GM19452 (cell line): ENCODE measurements at regions not wholly inside any gene's neighbourhood (a gene's known extent, or its start where the extent isn't known, plus 50 kb on each side); places are given as distances from the start of the nearest gene placed in this dataset.

Source experiments
- ATAC-seq: cut with Tn5 transposase; IDR thresholded peaks from one replicate; pipeline ENCODE4 v1.9.1; 2021; ENCODE audit not compliant: unreplicated experiment

DNA sequence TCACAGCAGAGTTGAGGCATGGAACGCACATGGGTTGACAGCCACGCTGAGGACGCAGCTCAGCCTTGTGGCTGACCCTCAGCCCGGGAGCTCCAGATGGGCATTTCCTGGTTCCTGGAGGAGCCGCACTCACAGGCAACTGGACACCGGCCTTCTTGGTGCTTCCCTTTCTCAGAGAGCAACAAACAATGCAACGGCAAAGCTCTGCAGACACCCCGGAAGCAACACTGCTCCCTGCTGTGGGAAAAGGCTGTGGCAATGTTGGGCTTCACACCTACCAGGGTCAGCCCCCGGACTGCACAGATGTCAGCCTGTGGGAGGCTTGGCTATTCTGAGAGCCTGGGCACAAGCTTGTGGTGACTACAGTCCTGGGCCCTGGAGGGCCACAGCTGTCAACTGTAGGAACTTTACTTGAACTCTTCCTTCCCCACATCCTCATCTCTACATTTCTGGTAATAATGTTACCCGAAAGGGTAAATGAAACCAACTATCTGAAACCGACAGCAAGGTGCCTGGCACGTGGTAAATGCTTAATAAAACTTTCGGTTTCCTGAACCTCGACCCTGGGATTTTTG is 597.5 kb upstream of the MKI67 start:
- no peak for ATAC-seq

DNA sequence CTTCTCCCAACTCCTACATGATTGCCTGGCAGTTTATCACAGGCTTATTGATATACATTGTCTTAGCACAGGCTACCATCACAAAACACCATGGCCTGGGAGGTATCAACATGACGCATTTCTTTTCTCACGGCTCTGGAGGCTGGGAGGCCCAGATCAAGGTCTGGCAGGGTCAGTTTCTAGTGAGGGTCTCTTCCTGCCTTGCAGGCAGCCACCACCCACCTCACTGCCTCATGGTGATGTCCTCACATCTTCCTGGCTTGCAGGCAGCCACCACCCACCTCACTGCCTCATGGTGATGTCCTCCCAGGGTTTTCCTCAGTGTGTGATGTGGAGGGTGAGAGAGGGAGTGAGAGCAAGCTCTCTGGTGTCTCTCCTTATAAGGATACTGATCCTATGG is 599.3 kb upstream of the MKI67 start:
- ATAC-seq, result no peak

DNA sequence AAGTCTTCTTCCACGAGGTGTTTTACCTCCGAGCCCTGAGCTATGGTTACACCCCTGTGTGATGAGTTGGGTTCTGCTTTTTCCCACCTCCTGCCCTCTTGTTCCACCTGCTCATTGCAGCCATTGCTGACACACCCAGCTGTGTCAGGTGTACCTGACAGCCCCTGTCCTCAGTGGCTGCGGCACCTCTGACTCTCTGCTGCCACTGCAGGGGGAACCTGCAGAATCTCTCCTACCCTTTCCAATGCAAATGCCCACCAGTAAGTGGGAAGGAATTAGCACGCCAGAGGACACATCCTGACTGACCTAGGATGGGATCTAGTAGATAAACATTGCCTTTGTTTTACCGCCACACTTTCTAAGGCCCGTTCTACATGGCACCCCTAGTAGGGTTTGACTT is 600.9 kb upstream of the MKI67 start:
- ATAC-seq, result no peak

DNA sequence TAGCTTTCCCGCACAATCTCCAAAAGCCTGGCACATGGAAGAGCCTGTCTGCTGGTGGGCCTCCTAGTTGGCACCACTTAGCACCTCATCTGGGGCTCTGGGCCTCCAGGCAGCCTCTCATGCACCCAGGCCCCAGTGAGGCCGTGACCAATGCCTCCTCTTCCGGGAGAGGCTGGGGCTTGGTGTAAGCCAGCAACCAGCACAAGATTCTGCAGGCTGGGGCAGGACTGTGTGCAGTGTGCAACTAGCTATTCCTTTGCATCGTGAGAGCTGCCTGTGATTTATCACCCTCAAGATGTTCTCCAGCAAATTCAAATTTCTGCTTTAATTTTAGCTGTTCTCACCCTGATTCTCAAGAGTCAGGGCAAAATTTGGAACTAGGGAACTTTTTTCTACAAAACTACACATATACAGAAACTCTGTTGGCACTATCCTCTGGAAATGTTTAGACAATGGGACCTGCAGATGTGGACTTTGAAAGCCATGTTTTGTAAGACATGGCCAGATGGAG is 603.7 kb upstream of the MKI67 start:
- ATAC-seq, result no peak

DNA sequence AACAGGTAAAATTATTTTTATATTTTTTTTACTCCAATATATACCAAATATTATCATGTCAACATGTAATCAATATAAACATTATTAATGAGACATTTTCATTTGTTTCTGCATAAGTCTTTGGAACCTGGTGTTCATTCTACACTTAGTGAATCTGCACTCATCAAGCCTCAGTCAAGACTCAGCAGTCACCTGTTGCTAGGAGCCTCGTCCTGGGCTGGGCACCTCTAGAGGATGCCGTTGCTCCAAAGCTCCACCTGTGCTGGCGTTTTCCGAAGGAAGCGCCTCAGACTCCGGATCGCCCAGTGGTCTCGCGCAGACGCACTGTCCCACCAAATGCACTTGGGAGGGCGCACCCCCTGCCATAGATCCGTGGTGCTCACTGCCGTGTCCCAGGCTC is 604.7 kb upstream of the MKI67 start:
- ATAC-seq, result no peak

DNA sequence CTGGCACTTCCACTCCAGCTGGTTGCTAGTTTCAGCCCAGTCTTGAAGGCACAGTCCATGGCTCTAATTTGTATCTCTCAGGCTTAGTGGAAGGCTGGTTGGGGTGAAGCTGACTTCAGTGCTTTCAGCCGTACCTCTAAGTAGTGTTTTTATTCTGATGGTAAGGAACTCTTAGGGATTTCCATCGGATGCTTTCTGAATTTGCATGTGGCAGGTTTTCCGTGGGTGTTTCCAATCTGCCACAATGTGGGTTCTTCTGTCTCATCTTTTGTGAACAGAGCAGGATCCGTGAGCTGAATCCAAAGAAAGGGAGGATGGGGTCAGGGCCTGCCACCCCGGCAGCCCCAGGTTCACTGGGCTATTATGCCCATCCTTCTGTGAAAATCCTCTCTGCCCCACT is 607.9 kb upstream of the MKI67 start:
- ATAC-seq, result no peak

DNA sequence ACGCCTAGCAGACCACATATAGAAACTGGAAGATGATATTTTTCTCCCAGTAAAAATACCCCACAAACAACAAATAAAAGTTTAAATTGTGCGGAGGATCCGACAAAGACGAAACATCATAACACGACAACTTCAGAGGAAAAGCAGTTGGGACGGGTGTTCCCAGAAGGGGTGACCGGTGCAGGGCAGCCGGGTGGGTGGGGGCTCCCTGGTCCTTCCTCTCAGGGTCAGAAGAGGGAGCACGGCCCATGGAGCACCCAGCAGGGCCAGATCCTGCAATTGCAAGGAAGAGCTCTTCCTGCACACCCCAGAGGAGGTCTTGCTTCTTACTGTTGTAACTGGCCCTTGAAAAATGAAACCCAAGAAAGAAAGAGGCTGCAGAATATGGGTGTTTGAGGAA is 608.5 kb upstream of the MKI67 start:
- ATAC-seq, result no peak

DNA sequence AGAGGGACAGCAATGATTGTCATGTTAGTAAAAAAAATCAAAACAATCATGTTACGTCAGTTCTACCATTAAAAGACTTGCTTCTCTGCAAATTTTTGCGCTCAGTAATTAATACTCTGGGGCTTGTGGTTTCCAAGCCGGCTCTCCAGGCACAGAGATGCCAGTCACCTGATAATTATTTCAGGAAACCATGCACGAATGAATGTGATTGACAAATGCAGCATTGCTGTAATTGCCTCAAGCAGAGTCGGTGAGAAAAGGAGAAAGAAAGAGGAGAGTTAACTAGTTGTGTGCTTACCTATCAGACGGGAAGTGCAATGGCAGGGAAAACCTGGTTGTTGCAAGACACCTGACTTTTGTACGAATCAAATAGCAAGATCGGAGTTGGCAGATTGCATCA is 609.8 kb upstream of the MKI67 start:
- no peak for ATAC-seq

DNA sequence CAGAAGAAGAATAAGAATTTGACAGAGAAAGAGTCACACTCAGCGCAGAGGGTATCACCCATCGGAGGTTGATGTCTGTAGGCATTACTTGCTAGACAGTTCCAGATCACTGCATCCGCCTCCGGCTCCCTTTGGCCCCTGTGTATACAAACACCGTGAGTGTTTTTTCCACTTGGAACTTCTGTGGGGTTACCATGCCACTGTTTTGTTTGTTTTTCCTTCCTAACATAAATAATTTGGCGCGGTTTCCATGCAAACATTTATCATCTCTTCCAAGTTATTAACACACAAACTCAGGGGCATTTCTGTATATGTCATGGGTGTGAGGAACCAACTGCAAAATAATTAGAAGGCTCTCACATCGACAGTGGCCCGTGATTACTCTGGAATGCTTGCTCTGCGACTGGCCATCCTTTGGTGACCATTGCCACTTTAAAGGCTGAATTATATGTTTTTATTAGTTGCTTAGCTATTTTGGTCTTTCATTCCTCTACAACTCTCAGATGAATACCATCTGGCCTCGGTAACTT is 612.2 kb upstream of the MKI67 start:
- ATAC-seq, result no peak

DNA sequence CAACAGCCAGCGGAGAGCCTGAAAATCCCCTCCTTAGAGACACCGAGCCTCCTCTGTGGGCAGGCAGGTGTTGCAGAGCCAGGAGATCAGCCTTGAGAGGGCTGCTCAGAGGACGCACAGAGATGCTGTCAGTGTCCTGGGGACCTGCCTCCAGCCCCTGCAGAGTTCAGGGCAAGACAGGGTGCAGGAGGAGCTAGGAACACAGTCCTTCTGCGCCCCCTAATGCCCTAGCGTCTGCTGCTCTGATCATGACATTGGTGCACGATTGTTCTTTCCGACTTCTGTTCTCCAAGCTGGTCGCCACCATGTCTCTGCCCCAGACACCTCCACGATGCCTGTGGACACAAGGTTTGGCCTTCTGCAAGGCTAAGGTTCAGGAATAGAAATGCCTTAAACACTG is 613.7 kb upstream of the MKI67 start:
- ATAC-seq, result no peak

DNA sequence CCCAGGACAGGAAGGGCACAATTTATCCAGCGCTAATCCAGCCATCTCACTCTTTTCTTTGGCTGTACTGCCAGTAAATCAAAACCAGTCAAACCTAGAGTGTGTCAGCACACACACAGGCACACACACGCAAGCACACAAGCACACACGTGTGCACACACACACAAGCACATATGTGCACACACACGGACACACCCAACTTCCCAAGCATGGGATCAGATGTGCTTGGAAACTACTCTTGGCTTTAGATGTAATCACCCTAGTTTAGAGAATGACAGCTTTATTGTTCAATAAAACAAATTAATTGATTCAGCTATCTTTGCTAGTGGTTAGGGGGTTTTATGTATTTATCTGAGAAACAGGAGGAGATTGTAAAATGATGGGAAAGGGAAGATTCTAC is 615.0 kb upstream of the MKI67 start:
- ATAC-seq, result no peak

DNA sequence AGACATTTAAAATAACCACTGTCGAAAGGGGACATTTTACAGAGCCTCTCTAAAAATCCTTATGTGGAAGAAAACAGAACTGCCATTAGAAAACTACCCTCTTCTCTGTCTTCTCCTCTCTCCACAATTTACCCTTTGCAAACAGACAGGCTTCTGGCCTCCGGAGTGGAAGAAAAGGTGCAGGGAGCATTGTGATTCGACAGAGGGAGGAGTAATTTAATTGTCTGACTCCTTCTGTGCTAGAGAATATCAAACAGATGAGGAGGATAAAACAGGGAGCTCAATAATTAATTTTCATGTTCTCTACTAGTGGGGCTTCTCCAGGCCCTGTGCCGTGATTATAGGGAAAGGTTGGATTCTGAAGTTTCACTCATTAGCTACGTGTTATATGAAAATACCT is 615.5 kb upstream of the MKI67 start:
- ATAC-seq, result no peak

DNA sequence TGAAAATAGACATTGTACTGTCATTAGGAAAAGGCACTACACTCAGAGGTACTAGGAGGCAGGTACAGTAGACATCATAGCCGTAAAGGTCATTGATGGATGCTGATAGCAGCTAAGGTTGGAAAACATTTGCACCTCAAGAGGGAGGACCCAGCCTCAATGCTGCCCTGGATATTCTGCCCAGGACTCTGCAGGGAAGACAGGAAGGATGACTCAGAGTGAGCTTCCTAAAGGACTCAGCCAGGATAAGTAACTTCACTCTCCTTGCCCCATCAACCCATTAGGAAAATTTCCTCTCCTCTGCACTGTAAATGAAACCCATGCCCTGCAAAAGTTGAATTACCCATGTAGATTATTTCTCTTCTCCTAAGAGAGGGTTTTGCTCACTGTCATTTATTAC is 617.9 kb upstream of the MKI67 start:
- no peak for ATAC-seq

DNA sequence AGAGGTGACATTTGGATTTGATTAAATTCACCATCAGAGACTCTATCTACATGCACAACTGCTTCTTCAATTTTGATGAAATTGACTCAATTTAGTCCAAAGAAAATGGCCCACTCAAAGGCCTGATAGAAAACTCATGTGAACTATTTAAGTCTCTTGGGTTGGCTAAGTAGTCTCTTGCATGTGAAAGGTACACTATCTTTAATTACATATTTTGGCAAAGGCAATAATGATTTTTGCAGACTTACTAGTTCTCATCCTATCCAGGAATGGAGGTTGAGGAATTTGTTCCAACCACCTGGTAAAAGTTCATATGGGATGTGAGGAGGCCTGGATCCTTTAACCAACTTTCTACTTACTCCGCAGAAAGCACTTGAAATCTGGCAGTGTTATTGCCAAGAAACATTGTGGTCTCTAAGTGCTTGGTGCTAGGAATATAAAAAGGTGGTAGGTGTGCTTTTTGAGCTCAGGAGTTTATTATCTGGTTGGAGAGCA is 618.6 kb upstream of the MKI67 start:
- ATAC-seq, result no peak

DNA sequence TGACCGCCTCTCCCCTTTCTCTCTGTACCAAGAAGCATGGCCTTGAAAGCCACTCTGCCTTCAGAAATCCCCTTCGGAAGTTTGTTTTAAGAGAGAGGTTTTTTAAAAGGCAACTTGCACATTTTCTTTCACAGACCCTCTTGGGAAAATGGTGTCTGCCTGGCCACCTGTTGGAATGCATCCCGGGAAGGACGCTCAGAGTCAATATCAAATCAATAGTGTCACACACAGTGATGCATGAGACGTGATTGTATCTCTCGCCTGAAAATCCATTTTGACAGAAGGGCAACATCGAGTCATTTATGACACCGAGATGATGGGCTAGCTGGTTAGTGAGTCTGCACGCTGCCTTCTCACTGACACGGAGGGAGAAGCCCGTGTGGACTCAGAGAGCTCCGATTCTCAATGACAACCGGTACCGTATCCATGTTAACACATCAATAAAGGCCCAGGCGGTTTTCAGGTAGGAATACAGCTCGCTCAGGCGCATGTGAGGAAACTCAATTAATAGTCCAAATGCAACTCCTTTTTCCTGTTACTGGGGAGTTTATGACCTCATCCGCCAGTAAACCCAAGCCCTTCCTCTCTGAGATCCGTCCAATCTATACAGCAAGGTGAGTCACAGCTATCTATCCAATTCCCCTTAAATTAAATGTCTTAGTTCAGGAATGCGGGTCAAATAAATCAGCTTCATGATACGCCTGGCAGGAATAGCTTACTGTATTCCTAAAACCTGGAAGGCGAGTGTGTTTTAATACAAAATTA is 621.5 kb upstream of the MKI67 start:
- no peak for ATAC-seq

DNA sequence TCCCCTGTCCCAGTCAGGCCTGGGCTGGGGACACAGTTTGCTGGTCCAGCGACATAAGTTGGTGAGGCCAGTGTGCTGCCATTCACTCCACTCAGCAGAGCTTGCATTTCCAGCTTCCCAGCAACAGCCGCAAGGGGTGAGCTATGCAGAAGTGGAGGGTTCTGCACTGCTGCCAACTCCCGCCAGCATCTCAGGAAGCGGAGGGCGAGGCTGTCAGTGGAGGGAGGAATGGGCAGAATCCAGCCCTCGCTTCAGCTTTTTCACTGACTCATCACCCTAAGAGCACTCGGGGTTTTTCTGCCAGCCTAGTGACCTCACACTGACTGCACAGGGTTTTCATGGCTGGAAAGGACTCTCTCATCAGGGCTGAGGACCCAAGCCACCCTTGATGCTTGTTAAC is 625.1 kb upstream of the MKI67 start:
- ATAC-seq, result no peak

DNA sequence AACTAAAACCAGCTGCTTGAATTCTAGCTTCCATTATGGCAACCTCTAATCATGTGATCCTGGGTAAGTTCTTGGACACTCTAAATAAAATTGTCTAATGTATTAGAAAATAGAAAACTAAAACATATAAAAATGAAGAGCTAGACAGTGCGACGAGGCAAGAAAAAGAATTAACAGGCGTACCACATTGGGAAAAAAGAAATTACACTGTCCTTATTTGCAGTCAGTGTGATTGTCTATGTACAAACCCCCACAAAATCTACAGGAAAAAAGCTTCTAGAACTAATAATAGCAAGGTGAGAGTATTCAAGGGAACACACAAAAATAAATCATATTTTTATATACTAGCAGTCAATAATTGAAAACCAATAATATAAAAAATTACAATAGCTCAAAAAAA is 625.6 kb upstream of the MKI67 start:
- ATAC-seq, result no peak

DNA sequence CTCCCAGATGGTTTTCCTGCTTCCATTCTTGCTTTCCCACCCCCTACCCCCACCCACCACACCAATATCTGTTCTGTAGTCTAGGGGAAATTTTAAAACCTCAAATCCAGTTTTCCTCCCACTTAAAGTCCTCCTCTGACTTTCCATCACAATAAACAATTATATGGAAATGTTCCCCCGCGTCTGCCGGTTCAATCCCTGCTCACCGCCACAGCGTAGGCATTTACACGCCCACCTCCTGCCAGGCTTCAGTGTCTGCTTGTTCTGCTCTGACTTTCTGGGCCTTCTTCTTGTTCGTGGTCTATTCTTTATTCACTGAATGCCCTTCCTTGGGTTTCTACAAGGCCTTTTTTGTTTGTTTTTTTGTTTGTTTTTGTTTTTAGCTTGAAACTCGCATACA is 633.0 kb upstream of the MKI67 start:
- ATAC-seq, result no peak

DNA sequence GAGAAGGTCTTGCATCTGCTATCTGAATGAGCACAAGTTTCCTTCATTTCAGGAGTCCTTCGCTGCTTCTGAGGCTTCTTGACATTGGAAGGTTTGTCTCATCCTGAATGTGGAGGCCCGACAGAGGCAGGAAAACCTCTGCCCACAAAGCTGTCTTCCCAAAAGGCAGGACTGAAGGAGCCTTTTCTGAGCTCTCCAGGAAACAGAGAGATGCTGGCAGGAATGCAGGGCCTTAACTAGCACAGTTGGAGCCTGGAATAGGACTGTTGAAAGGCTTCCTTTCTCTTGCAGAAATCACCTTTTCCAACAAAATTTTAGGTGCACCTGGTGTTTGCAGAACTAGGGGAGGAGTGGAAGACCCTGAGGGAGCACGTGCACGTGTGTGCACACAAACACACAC is 637.4 kb upstream of the MKI67 start:
- no peak for ATAC-seq

DNA sequence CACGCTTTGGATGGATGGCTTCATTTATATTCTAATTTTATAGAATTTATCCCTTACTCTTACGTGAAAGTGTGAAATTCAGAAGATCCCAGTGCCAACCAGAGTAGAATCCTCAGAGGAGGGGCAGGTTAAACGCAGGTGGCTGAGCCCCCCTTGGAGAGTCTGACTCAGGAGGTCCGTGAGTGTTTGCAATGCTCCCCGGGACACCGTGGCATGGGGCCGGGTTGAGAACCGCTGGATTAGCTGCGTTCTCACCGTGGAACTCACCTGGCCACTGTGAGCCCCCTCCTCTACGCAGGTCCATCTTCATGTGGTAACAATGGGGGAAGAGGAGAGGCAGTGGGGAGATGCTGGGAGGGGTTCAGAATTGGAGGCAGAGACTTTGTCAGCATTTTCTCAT is 638.0 kb upstream of the MKI67 start:
- no peak for ATAC-seq

DNA sequence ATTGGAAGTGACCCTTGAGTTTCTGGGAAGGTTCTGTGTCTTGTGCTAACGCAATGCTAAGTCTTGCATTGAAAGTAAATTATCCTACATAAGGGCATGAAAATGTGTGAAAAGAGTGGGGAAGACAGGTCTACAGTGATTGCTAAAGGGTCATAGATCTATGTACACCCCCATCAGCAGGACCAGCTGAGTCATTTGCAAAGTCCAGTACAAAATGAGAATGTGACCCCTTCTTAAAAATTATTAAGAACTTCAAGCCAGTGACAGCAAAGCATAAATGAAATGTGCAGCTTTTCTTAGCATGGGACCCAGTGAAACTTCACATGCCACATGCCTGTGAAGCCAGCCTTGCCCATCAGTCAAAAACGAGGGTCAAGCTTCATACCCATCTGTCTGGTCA is 640.7 kb upstream of the MKI67 start:
- ATAC-seq, result no peak

DNA sequence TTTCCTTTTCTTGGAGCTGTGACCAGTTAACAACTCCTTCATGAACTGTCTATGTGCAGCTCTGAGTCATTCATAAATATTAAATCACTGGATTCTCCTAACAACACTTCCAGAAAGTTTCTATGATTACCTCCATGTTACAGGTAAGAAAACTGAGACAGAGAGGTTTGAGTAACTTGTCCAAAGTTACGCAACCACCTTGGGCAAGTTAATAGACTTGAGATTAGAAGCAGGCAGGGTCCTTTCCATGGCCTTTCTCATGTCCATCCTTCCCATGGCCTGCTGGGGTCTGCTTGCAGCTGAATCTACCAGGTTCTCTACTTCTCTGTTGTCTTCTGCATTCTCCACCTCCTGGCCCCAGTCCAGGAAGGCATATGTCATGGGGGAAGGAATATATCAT is 648.8 kb upstream of the MKI67 start:
- ATAC-seq, result no peak

DNA sequence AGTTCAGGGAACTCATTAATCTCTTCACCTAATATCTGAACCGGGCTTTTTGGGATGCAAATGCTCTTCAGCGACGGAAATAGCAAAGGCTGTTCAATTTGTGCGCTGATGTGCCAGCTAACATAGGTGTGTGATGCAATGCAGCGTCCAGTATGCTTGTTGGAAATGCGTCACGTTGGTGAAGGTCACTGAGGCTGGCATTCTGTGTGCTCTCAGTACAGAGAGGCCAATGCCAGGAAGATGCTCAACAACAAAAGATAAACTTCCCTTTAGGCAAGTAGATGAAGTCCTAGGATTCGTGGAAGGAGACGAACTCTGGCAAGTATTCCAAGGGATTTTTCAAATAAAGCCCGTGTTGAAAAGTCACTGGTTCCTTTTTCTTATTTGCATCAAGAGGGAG is 649.5 kb upstream of the MKI67 start:
- ATAC-seq, result no peak
